Stimulated activated CD4-positive, alpha-beta T cell treated with anti-CD3 and anti-CD28 coated beads, Interleukin-4, amount 100 ng/mL, for 4 hours (primary cell): ENCODE measurements at regions not wholly inside any gene's neighbourhood (a gene's known extent, or its start where the extent isn't known, plus 50 kb on each side); places are given as distances from the start of the nearest gene placed in this dataset.

Experiments
- DNase-seq, 2 experiments: peaks; one replicate each; pipeline ENCODE4 v3.0.0-alpha.2; 2020

DNA sequence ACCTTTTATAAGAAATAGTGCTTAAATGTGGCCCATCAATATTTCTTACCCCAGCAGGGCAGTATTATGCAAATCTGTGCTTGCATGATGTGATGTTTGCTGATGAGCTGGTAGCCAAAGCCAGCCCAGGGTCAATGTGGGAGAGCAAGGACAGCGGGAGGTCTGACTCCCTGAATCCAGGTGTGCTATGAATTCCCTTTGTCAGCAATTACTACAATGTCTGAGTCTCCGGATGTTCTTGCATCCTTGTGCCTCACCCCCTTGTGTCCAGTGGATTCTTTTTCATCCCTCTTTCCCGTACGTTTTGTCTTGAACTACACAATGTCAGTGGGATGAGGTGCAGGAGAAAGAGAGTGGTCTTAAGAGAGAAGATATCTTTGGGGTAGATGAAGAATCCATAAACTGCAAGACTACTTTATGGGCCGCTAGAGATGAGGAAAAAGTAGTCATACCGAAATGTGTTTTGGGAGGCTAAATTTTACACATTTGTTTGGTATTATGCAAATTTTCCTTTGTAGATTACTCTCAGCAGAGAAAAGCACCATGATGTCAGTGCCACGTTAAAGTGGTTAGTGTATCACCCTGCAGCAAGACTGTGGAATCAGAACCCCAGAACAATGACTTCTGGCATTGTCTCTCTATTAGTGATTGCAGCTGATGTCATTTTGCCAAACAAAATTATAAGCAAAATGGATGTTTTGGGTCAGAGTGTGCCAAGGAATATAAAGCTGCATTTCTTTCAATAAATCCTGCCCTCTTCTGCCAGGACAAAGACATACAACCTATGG, 53.5 kb upstream of the TSHZ3 start:
- DNase-seq = no peak

DNA sequence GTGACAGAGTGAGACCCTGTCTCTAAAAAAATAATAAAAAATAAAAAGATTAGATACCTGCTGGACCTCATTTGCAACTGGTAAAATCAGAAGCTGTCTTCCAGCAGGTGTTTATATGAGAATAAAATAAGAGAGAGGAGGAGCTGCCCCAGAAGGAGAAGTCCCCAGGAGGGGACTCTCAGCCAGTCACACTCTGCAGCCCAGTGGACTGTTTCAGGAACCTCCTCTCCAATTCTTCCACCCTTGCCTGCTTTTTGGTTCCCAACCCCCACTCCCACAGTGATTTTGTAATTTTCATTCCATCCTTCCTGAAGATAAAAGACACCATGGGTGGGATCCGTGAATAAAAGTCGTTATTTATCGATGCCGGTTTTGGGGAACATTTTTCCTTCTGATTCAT, 56.9 kb upstream of the TSHZ3 start:
- no peak for DNase-seq

DNA sequence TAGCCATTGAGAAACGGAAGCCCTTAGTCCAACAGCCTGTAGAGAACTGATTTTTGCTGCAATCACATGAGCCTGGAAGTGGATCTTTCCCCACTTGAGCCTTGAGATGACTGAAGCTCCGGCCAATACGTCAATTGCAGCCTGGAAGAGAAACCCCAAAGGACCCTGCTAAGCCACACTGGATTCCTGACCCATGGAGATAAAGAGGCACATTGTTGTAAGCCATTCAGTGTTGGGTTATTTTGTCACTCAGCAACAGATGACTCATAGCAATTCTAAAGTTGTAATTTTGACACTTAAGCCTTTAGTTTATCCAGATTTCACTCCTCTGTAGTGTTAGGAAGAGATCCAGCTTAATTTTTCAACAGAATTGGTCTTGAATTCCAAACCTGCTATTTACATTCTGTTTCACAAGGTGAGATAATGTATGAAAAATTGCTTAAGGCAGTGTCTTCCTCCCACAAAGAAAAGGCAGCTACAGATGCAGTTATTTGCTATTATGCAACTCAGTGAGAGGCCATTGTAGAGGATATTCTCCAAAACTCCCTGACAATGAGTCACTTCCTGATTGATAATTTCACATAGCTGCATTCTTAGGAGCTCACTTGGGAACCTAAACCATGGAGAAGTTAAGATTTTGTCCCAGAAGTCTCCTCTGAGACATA, 59.4 kb upstream of the TSHZ3 start:
- DNase-seq = no peak

DNA sequence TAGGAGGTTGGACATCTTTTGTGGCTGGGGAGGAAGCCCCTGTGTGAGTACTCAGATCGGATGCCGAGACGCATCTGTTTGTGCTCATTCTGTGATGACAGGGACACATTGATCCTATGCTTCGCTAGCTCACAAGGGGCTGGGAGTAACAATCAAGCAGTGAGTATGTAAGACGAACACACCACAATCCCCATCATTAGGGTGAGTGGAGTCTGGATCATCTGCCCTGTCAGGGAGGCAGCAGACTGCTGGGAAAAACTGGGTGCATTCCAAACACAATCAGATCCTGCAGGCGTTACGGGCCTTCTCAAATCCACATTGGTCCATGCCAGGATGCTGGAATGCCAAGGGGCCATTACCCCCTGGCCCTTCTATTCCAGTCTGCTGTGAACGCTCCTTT, 64.1 kb upstream of the TSHZ3 start:
- DNase-seq = no peak

DNA sequence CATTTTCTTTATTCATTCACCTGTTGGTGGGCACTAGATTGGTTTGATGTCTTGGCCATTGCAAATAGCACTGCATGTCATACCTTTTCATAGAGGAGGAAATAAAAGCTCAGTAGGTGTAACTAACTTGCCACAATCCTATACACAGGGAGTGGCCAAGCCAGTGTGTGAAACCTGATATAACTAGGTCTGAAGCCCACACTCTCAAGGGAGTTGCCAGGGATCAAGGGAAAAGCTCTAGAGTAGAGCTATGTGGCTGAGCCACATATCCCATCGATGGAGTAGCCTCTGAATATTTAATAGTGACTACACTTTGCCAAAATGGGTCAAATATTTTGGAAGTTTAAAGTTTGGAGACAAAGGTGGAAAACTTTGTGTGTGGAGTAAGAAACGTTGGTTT, 66.1 kb upstream of the TSHZ3 start:
- DNase-seq = no peak

DNA sequence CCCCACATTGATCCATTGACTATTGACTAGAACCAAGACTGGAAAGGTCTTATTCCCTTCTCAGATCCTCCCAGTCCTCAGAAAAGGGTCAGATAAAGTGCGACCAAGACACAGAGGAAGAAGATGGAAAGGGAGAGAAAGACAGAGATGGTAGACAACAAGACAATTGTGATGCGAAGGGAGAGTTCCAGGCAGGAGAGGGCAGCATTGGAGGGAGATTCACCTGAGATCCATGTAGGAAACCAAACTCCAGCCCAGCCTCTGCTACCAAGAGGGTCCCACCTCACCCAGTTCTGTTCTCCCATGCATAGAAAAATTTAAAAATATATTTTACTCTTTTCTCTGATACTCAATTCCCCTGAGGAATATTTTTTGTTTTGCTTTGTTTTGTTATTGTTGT, 67.3 kb upstream of the TSHZ3 start:
- DNase-seq = no peak

DNA sequence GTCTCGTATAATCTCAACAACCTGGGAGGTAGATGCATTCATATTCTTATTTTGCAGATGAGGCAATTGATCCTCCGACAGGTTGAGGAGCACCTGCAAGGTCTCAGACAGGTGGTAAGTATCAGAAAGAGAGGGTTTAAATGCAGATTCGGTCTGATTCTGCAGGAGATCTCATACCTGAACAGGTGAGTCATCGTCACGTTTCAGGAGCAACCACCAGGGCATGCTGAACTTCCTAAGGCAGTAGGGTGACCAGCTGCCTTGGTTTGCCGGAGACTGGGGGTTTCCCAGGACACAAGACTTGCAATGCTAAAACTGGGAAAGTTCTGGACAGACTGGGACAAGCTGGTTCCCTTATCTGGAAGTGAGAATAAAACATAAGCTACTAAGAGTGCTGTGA, 68.8 kb upstream of the TSHZ3 start:
- DNase-seq = no peak

DNA sequence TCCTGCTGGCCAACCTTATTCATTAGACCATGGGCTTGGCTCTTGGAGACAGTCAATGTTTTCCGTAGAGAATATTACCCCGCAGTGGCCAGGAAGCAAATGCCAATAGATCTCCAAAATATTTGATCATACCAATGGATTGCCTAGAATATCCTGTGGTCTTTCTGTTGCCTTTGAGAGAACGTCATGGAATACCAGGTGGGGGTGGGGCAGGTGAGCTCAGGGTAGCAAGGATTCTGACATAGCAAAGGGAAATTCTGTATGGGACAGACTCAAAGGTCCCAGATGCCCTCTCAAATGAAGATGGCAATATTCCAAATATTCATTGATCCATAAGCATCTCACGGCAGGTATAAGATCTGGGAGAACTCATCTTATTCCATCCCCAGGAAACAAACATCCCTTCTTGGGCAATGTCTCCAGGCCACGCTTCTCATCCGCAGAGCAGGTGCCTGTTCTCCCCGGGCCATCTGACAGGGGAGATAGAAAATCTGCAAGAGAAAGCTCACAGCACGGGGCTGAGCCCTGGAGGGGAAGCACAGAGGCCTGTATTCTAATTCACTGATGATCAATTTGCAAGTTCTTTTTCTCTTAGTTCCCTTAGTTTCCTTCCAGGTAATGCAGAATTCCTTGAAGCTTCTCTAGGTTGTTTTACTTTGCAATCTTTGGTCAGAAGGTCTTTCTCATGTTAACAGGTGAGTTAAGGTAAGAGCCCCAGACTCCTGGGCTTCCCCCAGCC, 69.6 kb upstream of the TSHZ3 start:
- no peak for DNase-seq

DNA sequence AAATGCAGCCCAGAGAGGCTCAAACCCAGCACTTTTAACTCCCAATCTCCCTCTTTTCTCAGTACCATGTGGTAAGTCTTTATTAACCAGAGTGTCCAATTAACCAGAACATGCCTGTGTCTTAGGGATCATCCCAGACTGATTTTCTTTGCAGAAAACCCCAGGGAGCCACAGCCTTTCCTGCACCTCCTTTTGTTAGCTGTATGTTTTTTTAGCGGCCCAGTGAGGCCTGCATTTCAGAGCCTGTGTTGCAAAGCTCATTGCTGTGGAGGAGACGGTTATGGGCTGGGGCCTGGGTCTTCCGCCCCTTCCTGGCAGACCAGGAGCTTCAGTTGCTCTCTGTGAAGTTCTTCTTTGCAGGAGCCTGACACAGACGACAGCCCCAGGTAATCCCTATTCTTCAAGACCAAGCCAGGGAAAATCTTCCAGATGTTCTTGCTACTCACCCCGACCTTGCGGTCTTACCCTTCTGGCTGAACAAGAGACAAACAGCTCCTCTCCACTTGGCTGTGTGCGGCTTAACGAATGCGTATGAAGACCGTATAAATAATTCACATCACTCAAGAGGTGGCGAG, 70.7 kb upstream of the TSHZ3 start:
- no peak for DNase-seq

DNA sequence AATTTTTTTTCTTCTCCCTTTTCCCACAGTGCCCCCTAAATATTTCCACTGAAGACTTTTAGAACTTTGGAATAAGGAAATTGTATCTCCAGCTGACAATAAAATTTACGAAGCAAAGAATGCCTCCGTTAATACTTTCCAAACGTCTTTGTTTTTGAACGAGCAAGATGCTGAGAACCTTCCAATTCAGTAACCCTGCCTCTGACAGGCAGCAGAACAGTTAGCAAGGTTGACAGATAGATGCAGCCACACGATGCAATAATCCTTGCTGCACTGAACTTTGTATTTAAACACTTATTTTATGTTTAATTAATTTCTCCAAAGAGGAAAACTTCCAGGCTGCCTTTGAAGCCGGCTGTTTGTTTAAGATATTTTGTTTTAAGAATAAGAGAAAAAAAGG, 71.8 kb upstream of the TSHZ3 start:
- no peak for DNase-seq

DNA sequence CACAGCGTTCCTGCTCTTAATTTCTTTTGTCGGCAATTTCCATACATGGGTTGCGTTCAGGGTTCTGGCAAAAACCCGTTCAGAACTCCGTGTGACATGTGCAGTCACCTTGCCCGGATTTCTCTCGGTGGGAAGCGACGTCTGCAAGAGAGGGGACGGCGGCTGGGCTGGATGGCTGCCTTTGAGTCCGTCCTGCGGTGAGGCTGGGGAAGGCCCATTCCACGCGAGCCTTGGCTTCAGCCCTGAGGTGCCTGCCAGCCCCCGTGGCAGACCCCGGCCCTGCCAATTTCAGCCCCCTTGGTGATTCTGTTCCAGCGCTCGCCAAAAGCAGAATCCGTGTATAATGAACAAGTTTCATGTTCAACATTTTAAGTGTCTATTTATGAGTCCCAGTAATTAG, 72.6 kb upstream of the TSHZ3 start:
- DNase-seq = no peak

DNA sequence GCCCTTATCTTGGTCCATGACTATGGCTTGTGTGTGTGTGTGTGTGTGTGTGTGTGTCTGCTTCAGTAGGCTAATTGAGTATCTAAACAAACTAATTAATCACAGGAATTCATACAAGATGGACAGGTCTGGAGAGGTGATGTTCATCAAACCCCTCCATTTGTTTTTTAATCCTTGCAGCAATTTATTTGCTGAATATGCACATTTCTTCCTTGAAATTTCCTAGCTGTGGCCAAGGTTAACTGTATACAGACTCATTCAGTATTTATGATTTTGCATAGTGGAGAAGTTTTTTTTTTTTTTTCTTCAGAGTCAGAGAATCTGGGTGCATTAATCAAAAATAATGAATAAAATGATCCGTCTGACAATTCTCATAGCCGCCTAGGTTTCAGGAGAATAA, 74.7 kb upstream of the TSHZ3 start:
- DNase-seq = no peak

DNA sequence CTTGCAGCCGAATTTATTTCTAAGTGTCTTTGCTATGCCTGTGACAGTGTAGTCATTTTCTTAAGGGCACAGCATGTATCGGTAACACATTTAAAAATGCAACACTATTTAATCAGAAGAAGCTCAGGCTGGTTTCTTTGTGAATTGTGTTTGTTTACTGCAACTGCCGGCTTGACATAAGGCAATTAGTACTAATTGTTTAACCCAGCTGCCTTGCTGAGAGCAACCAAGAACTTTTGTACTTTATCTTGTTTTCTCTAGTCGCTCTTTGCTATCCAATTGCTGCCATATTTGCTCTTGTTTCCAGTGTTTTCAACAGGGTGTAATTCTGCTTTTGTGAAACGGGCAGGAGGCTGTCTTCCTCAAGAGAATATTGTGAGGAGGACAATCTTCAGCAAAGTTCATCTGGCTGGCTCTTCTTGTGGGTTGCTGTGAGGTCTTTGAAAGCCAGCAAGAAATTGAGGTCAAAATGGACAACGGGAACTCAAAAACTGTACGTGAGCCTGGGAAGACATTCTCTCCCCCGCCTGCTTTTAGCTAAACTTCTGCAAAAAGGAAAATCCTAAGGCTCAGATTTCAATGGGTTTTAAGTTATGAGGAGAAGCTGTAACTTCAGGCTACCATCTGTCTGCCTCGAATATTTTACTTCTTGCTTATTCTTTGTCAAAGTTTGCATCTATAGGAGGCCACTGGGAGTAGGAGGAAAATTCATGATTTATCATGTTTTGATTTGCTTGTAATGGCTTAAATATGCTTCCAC, 75.8 kb upstream of the TSHZ3 start:
- DNase-seq = no peak

DNA sequence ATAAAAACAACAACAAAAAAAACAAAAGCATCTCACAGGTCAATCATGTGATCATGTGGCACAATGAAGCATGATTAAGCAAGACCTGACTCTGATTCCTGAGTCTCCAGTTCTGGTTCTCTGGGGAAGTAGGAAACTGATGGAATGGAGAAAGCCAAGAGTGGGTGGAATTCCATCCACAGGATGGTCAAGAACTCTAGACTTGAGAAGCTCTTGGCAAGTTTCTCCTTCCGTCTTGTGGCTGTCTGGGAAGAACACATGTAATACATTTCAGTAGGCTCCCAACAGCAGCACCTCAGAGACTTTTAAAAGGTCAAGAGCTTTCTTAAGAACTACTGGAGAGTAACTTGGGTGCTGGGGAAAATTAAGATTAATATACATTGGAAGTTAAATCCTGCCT, 78.6 kb upstream of the TSHZ3 start:
- no peak for DNase-seq

DNA sequence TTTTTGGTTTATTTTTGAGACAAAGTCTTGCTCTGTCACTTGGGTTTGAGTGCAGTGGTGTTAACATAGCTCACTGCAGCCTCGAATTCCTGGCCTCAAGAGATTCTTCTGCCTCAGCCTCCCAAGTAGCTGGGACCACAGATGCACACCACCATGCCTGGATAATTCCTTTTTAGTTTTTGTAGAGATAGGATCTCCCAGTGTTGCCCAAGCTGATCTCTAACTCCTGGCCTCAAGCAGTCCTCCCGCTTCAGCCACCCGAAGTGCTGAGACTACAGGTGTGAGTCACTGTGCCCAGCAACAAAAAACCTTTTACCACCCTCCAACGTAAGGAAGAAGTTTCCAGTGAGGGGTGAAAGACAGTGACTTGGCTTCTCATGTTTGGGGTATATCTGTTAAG, 81.1 kb upstream of the TSHZ3 start:
- DNase-seq = no peak

DNA sequence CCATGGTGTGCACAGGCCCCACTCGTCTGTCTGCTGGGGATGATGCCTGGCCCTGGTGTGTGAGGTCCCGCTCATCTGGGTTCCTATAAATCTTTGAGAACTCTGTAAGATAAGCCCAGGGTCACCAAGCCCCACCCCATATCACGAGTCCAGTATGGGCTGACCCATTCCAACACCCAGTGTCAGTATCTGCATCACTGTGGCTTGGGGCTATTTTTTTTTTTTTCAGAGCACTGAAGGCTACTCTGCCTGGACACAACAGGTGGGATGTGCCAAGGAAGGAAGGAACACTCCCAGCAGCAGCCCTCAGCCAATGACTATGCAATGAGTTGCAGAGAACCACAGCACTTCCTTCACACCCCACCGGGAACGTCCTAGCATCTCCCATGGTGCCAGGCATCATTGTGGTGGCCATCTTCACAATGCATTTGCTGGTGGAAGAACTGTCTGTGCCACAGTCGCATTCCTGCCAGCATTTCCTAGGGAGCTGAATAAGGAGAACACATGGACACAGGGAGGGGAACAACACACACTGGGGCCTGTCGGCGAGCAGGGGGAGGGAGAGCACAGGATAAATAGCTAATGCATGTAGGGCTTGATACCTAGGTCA, 83.1 kb upstream of the TSHZ3 start:
- DNase-seq = no peak

DNA sequence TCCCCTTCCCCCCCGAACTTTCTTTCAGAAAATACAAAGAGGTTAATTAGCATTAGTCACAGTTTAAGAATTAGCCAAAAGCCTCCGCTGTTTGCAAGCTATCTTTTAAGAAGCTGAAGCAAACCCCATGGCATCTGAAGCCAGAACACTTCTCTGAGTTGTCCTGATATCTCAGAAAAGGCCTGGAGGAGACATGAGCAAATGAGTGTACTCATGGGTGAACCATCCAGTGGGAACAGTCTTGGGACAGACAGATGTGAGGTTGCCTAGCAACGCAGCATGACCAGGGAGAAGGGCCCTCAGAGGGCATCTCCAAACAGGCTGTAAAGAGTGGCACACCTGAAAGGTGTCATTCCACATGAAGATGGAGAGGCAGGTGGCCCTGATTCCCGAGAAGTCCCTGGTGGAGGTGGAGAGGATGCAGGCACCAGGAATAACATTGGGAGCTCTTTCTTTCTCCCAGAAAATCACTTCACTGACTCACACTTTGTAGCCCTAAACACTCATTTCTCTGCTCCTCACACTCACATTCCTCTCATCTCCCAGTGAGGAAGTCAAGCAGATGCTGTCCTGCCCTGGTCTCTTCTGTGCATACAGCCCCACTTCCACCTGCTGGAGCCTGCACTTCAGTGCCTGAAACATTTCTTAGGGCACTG, 87.0 kb upstream of the TSHZ3 start:
- no peak for DNase-seq

DNA sequence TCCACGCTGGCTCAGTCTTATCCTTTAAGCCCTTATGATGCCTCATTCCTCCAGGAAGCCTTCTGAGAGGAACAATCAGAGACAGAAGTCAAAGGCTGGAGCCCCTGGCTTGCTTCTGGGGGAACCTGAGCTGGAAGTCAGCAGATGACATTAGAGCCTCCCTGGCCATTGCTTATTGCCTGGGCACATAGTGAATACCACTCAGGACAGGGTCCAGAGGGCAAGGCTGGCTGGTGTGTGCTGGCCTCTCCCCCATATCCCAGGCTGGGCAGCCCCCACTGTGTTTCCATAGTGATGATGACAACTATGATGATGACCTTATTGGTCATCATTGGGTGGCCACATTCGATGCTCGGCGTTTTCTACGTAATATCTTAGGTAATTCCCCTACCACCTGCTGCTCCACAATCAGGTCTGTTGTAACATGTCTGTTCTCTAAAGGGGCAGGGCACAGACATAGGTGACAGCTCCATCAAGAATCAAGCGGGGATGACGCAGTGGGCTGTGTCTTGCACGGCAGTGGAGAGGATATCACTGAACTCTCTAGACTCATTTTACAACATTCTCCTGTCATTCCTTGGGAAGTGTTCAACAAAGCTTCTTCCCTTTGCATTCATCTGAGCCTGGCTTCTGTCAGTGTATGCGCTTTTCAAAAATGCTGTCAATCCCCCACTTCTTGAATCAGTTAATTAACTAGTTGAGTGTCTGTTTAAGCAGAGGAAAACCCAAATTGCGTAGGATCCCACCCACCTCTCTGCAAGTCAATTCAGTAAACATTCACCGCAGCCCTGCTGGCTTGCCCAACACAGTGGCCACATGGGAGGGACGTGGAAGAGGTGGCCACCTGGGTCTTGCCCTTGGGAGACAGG, 89.4 kb upstream of the TSHZ3 start:
- DNase-seq = no peak

DNA sequence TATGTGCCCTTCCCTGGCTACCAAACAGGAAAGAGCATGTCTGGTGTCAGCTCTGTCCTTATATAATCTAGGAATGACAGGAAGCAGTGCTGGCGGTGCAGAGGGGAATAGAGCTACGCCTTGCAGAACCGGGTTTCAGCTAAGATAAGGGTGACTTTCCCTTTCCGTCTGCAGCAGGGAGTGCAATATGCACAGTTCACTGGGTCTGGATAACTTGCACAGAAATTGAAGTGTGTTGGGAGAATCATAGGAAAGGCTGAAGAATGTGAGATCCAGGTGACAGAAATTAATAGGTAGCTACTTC, 90.0 kb upstream of the TSHZ3 start:
- no peak for DNase-seq

DNA sequence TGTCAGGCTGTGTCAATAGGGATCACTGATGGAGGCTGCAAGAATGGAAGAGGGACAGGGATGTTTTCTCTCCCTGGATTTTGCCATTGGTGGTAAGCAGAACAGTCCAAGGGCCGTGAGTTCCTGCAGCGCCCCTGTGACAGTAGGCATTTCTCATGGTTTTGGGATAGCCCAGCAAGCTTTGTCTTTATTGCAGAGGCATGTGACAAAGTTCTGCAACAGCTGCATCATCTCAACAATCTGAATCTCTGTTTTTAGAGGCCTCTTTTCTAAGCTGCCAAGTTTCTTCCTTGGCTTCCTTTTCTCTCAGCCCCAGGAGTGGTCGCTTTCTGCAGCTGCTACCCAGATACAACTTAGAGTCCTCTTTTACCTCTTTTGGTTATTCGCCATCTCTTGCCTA, 95.7 kb upstream of the TSHZ3 start:
- no peak for DNase-seq

DNA sequence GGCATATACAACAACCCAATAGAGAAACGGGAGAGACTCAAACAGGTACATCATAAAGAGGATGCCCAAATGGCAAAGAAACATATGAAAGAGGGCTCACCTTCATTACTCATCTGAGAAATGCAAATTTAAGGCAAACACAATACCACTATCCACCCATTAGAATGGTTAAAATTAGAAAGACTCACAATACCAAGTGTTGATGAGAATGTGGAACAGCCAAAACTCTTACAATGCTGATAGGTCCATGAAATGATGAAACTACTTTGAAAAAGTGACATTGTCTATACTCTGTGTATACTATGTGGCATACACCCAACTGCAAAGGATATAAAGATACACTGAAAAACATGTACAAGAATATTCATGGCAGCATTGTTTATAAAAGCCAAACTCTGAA, 96.2 kb upstream of the TSHZ3 start:
- no peak for DNase-seq
